WTC11 (cell line): ENCODE measurements at regions not wholly inside any gene's neighbourhood (a gene's known extent, or its start where the extent isn't known, plus 50 kb on each side); places are given as distances from the start of the nearest gene placed in this dataset.

ENCODE experiments used
- ATAC-seq: fragments of 200-7000 bp; cut with Tn5 transposase; 2 replicates; pipeline ENCODE4 v1.10.0; 2021; ENCODE audit warnings: mild to moderate bottlenecking, moderate library complexity
- CTCF ChIA-PET: fragments of 300-600 bp; sonication (Branson Sonifier 250); formaldehyde crosslinking; loops from one replicate; lab custom pipeline; 2021; ENCODE audit warnings: antibody characterized with exemption; lab: Charles Lee
- POLR2A ChIA-PET: fragments of 350-600 bp; sonication (Branson Sonifier 250); formaldehyde crosslinking; loops from one replicate; lab custom pipeline; 2021; ENCODE audit warnings: antibody characterized with exemption; lab: Charles Lee
- DNase-seq: peaks from one replicate; pipeline ENCODE4 v3.0.0; 2021; ENCODE audit warnings: low spot score
- H3K27ac Mint-ChIP-seq: 2 replicates; pipeline ENCODE4 v1.8.0; 2021; ENCODE audit warnings: mixed read lengths
- H3K27me3 Mint-ChIP-seq: 2 replicates; pipeline ENCODE4 v1.8.0; 2021; ENCODE audit warnings: low read depth, mild to moderate bottlenecking, moderate library complexity, mixed read lengths
- H3K36me3 Mint-ChIP-seq: 2 replicates; pipeline ENCODE4 v1.8.0; 2021; ENCODE audit warnings: mixed read lengths
- H3K4me1 Mint-ChIP-seq: 2 replicates; pipeline ENCODE4 v1.8.0; 2022; ENCODE audit warnings: mixed read lengths
- H3K4me3 Mint-ChIP-seq: 2 replicates; pipeline ENCODE4 v1.8.0; 2021; ENCODE audit warnings: mild to moderate bottlenecking, moderate library complexity, mixed read lengths
- H3K9me3 Mint-ChIP-seq: 2 replicates; pipeline ENCODE4 v1.8.0; 2021; ENCODE audit warnings: mixed read lengths
- AFF4 ChIP-seq: sonication (generic); formaldehyde crosslinking; IDR thresholded peaks from 2 replicates; pipeline ENCODE4 v1.8.1; 2023; ENCODE audit warnings: mild to moderate bottlenecking, missing genetic modification reagents, borderline replicate concordance
- AR ChIP-seq: fragments of 250-450 bp; sonication (Bioruptor Pico); IDR thresholded peaks from 2 replicates; pipeline ENCODE4 v1.9.0; 2021; ENCODE audit warnings: mild to moderate bottlenecking
- EMX1 ChIP-seq: fragments of 250-450 bp; sonication (Bioruptor Pico); IDR thresholded peaks from 2 replicates; pipeline ENCODE4 v1.8.0; 2021; ENCODE audit warnings: mild to moderate bottlenecking
- FOXJ3 ChIP-seq: sonication (generic); formaldehyde crosslinking; IDR thresholded peaks from 2 replicates; pipeline ENCODE4 v1.9.0; 2021; ENCODE audit warnings: missing genetic modification reagents, mild to moderate bottlenecking, borderline replicate concordance
- KAT7 ChIP-seq: sonication (generic); formaldehyde crosslinking; IDR thresholded peaks from 2 replicates; pipeline ENCODE4 v1.8.1; 2023; ENCODE audit warnings: missing genetic modification reagents, mild to moderate bottlenecking, borderline replicate concordance
- MAX ChIP-seq: sonication (generic); formaldehyde crosslinking; IDR thresholded peaks from 2 replicates; pipeline ENCODE4 v1.8.0; 2022; ENCODE audit warnings: mild to moderate bottlenecking, missing genetic modification reagents
- MXD4 ChIP-seq: fragments of 250-450 bp; sonication (Bioruptor Pico); IDR thresholded peaks from 2 replicates; pipeline ENCODE4 v1.8.0; 2021; ENCODE audit warnings: mild to moderate bottlenecking, moderate library complexity, borderline replicate concordance
- NFATC4 ChIP-seq: fragments of 250-450 bp; sonication (Bioruptor Pico); IDR thresholded peaks from 2 replicates; pipeline ENCODE4 v1.9.0; 2021; ENCODE audit warnings: mild to moderate bottlenecking
- NFE2L1 ChIP-seq: sonication (generic); formaldehyde crosslinking; IDR thresholded peaks from 2 replicates; pipeline ENCODE4 v1.8.1; 2023; ENCODE audit warnings: missing genetic modification reagents
- PRDM15 ChIP-seq: sonication (generic); formaldehyde crosslinking; IDR thresholded peaks from 2 replicates; pipeline ENCODE4 v1.8.0; 2022; ENCODE audit warnings: missing genetic modification reagents
- TEAD4 ChIP-seq: sonication (generic); formaldehyde crosslinking; IDR thresholded peaks from 2 replicates; pipeline ENCODE4 v1.8.0; 2022; ENCODE audit warnings: mild to moderate bottlenecking, missing genetic modification reagents
- TP53 ChIP-seq: sonication (generic); formaldehyde crosslinking; IDR thresholded peaks from 2 replicates; pipeline ENCODE4 v1.8.1; 2023; ENCODE audit warnings: mild to moderate bottlenecking, missing genetic modification reagents
- USF1 ChIP-seq: sonication (generic); formaldehyde crosslinking; IDR thresholded peaks from 2 replicates; pipeline ENCODE4 v1.8.0; 2022; ENCODE audit warnings: mild to moderate bottlenecking, missing genetic modification reagents
- USF2 ChIP-seq: sonication (generic); formaldehyde crosslinking; IDR thresholded peaks from 2 replicates; pipeline ENCODE4 v1.8.1; 2023; ENCODE audit warnings: mild to moderate bottlenecking, missing genetic modification reagents, moderate library complexity
- ZBTB43 ChIP-seq: sonication (generic); formaldehyde crosslinking; IDR thresholded peaks from 2 replicates; pipeline ENCODE4 v1.8.1; 2023; ENCODE audit warnings: mild to moderate bottlenecking, missing genetic modification reagents

GRCh38 chr12:130008241-130008640 is 104.4 kb upstream of the TMEM132D start (continued):
- TF ChIP-seq NFE2L1 (CRISPR knock-in tag) (no peak), EMX1 (CRISPR knock-in tag) (no peak), MAX (CRISPR knock-in tag) (no peak), USF2 (no peak), NFATC4 (CRISPR knock-in tag) (no peak), AR (CRISPR knock-in tag) (no peak), TP53 (CRISPR knock-in tag) (no peak), TEAD4 (CRISPR knock-in tag) (no peak), ZBTB43 (CRISPR knock-in tag) (no peak)

GRCh38 chr12:130009961-130010360 is 106.1 kb upstream of the TMEM132D start:
- peaks cover 6% of the 10 kb centered on the region for H3K4me1 Mint-ChIP-seq
- POLR2A ChIA-PET = no interaction called here
- H3K27me3 Mint-ChIP-seq = peaks cover 10% of the 10 kb centered on the region
- H3K4me3 Mint-ChIP-seq = no peak overlapping the region
- no peak for ATAC-seq
- no peak overlapping the region for H3K27ac Mint-ChIP-seq
- TF ChIP-seq AFF4 (no peak), USF1 (CRISPR knock-in tag) (no peak), FOXJ3 (CRISPR knock-in tag) (no peak), PRDM15 (no peak), AR (CRISPR knock-in tag) (no peak), MXD4 (CRISPR knock-in tag) (no peak), KAT7 (no peak)
- TF ChIP-seq, all 79 proteins: peak for 0
- CTCF ChIA-PET = no interaction called here
- peaks cover 35% of the 10 kb centered on the region for H3K9me3 Mint-ChIP-seq
- DNase-seq = no peak
- H3K36me3 Mint-ChIP-seq = peaks cover 36% of the 10 kb centered on the region
